WTC11 (cell line): ENCODE measurements at regions not wholly inside any gene's neighbourhood (a gene's known extent, or its start where the extent isn't known, plus 50 kb on each side); places are given as distances from the start of the nearest gene placed in this dataset.

Experiments used
- CREB1 ChIP-seq: sonication (generic); formaldehyde crosslinking; IDR thresholded peaks from 2 replicates; pipeline ENCODE4 v1.8.0; 2023; ENCODE audit warnings: mild to moderate bottlenecking, missing genetic modification reagents
- CREM ChIP-seq: sonication (generic); formaldehyde crosslinking; IDR thresholded peaks from 2 replicates; pipeline ENCODE4 v1.8.1; 2022; ENCODE audit warnings: mild to moderate bottlenecking, missing genetic modification reagents, moderate library complexity
- ESRRA ChIP-seq: sonication (generic); formaldehyde crosslinking; IDR thresholded peaks from 2 replicates; pipeline ENCODE4 v1.8.1; 2022; ENCODE audit warnings: mild to moderate bottlenecking, missing genetic modification reagents, borderline replicate concordance
- KAT7 ChIP-seq: sonication (generic); formaldehyde crosslinking; IDR thresholded peaks from 2 replicates; pipeline ENCODE4 v1.8.1; 2023; ENCODE audit warnings: missing genetic modification reagents, mild to moderate bottlenecking, borderline replicate concordance
- RELA ChIP-seq: sonication (generic); formaldehyde crosslinking; IDR thresholded peaks from 2 replicates; pipeline ENCODE4 v1.8.1; 2022; ENCODE audit warnings: missing genetic modification reagents, mild to moderate bottlenecking, borderline replicate concordance
- SP1 ChIP-seq: sonication (generic); formaldehyde crosslinking; conservative IDR thresholded peaks from 2 replicates; pipeline ENCODE4 v1.8.1; 2022; ENCODE audit warnings: missing genetic modification reagents
- TF ChIP-seq, protein P1 (sequence below): fragments of 200-600 bp; IDR thresholded peaks from 2 replicates; pipeline ENCODE4 v1.8.0; 2022; ENCODE audit warnings: antibody characterized with exemption
- TF ChIP-seq, protein P2 (sequence below): sonication (generic); formaldehyde crosslinking; IDR thresholded peaks from 2 replicates; pipeline ENCODE4 v1.8.1; 2023; ENCODE audit warnings: mild to moderate bottlenecking, missing genetic modification reagents, moderate library complexity
- TF ChIP-seq, protein P3 (sequence below): sonication (generic); formaldehyde crosslinking; IDR thresholded peaks from 2 replicates; pipeline ENCODE4 v1.8.1; 2022; ENCODE audit warnings: low read depth, missing genetic modification reagents, borderline replicate concordance
- TF ChIP-seq, protein P4 (sequence below): sonication (generic); formaldehyde crosslinking; IDR thresholded peaks from 2 replicates; pipeline ENCODE4 v1.8.0; 2022; ENCODE audit warnings: mild to moderate bottlenecking, missing genetic modification reagents
- TF ChIP-seq, protein P5 (sequence below): sonication (generic); formaldehyde crosslinking; IDR thresholded peaks from 2 replicates; pipeline ENCODE4 v1.8.1; 2023; ENCODE audit warnings: mild to moderate bottlenecking, missing genetic modification reagents
- TF ChIP-seq, protein P6 (sequence below): sonication (generic); formaldehyde crosslinking; conservative IDR thresholded peaks from 2 replicates; pipeline ENCODE4 v1.8.1; 2022; ENCODE audit warnings: mild to moderate bottlenecking, missing genetic modification reagents

DNA sequence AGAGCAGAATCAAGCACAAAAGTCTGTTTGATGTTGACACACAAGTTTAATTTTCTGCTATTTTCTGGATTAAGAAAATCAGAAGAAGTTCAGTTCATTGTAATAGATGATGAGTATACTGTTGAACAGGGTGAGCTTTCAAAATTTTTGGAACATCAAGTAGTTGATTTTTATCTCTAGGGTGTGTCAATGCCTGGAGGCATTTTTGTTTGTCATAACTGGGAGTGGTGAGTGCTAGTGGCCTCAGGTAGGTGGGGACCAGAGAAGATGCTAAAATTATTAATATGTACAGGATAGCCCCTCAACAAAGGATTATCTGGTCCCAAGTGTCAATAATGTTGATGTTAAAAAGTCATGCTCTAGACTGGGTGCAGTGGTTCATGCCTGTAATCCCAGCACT lies 279.7 kb upstream of the GNPDA2 start:
- TF ChIP-seq, protein P1, sequence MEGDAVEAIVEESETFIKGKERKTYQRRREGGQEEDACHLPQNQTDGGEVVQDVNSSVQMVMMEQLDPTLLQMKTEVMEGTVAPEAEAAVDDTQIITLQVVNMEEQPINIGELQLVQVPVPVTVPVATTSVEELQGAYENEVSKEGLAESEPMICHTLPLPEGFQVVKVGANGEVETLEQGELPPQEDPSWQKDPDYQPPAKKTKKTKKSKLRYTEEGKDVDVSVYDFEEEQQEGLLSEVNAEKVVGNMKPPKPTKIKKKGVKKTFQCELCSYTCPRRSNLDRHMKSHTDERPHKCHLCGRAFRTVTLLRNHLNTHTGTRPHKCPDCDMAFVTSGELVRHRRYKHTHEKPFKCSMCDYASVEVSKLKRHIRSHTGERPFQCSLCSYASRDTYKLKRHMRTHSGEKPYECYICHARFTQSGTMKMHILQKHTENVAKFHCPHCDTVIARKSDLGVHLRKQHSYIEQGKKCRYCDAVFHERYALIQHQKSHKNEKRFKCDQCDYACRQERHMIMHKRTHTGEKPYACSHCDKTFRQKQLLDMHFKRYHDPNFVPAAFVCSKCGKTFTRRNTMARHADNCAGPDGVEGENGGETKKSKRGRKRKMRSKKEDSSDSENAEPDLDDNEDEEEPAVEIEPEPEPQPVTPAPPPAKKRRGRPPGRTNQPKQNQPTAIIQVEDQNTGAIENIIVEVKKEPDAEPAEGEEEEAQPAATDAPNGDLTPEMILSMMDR: no peak
- TF ChIP-seq, protein P2, sequence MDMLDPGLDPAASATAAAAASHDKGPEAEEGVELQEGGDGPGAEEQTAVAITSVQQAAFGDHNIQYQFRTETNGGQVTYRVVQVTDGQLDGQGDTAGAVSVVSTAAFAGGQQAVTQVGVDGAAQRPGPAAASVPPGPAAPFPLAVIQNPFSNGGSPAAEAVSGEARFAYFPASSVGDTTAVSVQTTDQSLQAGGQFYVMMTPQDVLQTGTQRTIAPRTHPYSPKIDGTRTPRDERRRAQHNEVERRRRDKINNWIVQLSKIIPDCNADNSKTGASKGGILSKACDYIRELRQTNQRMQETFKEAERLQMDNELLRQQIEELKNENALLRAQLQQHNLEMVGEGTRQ (CRISPR knock-in tag): no peak
- TF ChIP-seq ESRRA (CRISPR knock-in tag) (no peak), RELA (CRISPR knock-in tag) (no peak), KAT7 (CRISPR knock-in tag) (no peak), CREB1 (CRISPR knock-in tag) (no peak), CREM (no peak), SP1 (no peak)
- TF ChIP-seq, protein P3, sequence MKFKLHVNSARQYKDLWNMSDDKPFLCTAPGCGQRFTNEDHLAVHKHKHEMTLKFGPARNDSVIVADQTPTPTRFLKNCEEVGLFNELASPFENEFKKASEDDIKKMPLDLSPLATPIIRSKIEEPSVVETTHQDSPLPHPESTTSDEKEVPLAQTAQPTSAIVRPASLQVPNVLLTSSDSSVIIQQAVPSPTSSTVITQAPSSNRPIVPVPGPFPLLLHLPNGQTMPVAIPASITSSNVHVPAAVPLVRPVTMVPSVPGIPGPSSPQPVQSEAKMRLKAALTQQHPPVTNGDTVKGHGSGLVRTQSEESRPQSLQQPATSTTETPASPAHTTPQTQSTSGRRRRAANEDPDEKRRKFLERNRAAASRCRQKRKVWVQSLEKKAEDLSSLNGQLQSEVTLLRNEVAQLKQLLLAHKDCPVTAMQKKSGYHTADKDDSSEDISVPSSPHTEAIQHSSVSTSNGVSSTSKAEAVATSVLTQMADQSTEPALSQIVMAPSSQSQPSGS (CRISPR knock-in tag): no peak
- TF ChIP-seq, protein P4, sequence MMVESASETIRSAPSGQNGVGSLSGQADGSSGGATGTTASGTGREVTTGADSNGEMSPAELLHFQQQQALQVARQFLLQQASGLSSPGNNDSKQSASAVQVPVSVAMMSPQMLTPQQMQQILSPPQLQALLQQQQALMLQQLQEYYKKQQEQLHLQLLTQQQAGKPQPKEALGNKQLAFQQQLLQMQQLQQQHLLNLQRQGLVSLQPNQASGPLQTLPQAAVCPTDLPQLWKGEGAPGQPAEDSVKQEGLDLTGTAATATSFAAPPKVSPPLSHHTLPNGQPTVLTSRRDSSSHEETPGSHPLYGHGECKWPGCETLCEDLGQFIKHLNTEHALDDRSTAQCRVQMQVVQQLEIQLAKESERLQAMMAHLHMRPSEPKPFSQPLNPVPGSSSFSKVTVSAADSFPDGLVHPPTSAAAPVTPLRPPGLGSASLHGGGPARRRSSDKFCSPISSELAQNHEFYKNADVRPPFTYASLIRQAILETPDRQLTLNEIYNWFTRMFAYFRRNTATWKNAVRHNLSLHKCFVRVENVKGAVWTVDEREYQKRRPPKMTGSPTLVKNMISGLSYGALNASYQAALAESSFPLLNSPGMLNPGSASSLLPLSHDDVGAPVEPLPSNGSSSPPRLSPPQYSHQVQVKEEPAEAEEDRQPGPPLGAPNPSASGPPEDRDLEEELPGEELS: no peak
- TF ChIP-seq, protein P5, sequence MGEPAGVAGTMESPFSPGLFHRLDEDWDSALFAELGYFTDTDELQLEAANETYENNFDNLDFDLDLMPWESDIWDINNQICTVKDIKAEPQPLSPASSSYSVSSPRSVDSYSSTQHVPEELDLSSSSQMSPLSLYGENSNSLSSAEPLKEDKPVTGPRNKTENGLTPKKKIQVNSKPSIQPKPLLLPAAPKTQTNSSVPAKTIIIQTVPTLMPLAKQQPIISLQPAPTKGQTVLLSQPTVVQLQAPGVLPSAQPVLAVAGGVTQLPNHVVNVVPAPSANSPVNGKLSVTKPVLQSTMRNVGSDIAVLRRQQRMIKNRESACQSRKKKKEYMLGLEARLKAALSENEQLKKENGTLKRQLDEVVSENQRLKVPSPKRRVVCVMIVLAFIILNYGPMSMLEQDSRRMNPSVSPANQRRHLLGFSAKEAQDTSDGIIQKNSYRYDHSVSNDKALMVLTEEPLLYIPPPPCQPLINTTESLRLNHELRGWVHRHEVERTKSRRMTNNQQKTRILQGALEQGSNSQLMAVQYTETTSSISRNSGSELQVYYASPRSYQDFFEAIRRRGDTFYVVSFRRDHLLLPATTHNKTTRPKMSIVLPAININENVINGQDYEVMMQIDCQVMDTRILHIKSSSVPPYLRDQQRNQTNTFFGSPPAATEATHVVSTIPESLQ (CRISPR knock-in tag): no peak
- TF ChIP-seq, protein P6, sequence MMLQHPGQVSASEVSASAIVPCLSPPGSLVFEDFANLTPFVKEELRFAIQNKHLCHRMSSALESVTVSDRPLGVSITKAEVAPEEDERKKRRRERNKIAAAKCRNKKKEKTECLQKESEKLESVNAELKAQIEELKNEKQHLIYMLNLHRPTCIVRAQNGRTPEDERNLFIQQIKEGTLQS (CRISPR knock-in tag): no peak
